Vagina (tissue), 2 donors: ENCODE measurements at regions not wholly inside any gene's neighbourhood (a gene's known extent, or its start where the extent isn't known, plus 50 kb on each side); places are given as distances from the start of the nearest gene placed in this dataset.

Source experiments
- CTCF ChIP-seq, 3 experiments: fragments of 450-650 bp in 2 of 3; fragments of 200-600 bp in 1 of 3; sonication (generic) in 1 of 3; IDR thresholded peaks; one replicate each; pipeline ENCODE4 v1.5.1; 2017 to 2019; ENCODE audit warnings: antibody characterized with exemption in 3 of 3, mild to moderate bottlenecking in 2 of 3, moderate library complexity in 2 of 3
- POLR2A ChIP-seq, 2 donors: fragments of 450-650 bp; IDR thresholded peaks; one replicate each; pipeline ENCODE4 v1.6.1; 2017; ENCODE audit warnings: antibody characterized with exemption in 2 of 2, mild to moderate bottlenecking in 2 of 2, moderate library complexity in 2 of 2

GRCh38 chr14:48586099-48586498 is 910.7 kb upstream of the MDGA2 start:
- TF ChIP-seq CTCF (IDR thresholded peaks at IDR 0.05): no peak
- TF ChIP-seq POLR2A (IDR thresholded peaks at IDR 0.05): no peak
